Caco-2 (cell line): ENCODE measurements at regions not wholly inside any gene's neighbourhood (a gene's known extent, or its start where the extent isn't known, plus 50 kb on each side); places are given as distances from the start of the nearest gene placed in this dataset.
A peak's percentile ranks its signal among the peaks of the same experiment; 100 is the strongest.

Source experiments
- BruUV-seq: library from RNA; stranded (reverse); fragments of 400-500 nt; replicated peaks from 2 replicates; lab custom pipeline; 2021; lab: Mats Ljungman, UMichigan
- CTCF ChIA-PET: fragments of 300-600 bp; sonication (Branson Sonifier 250); formaldehyde crosslinking; loops from one replicate; lab custom pipeline; 2022; ENCODE audit warnings: antibody characterized with exemption; lab: Charles Lee
- POLR2A ChIA-PET: fragments of 300-600 bp; sonication (Branson Sonifier 250); formaldehyde crosslinking; loops from one replicate; lab custom pipeline; 2022; ENCODE audit warnings: antibody characterized with exemption; lab: Charles Lee
- DNase-seq, 2 experiments: peaks; one replicate each; pipeline versions ENCODE4 v3.0.0 to v3.0.0-alpha.2; 2020 to 2022
- H3K27me3 ChIP-seq: replicated peaks from 2 replicates; pipeline ENCODE4 v1.6.0; 2011; ENCODE audit warnings: low read length; ENCODE audit not compliant: control insufficient read depth, insufficient read depth
- H3K36me3 ChIP-seq: 2 replicates; pipeline ENCODE4 v1.5.1; 2011; ENCODE audit warnings: low read length; ENCODE audit not compliant: control insufficient read depth, insufficient read depth
- H3K4me1 ChIP-seq: fragments of 250-450 bp; sonication (Bioruptor Pico); 2 replicates; pipeline ENCODE4 v1.5.1; 2020; ENCODE audit warnings: mild to moderate bottlenecking
- H3K4me3 ChIP-seq: 2 replicates; pipeline ENCODE4 v1.5.1; 2011; ENCODE audit warnings: low read depth, mild to moderate bottlenecking, control low read depth, low read length
- H3K9me3 ChIP-seq: fragments of 250-450 bp; sonication (Bioruptor Pico); 2 replicates; pipeline ENCODE4 v1.5.1; 2020; ENCODE audit warnings: mild to moderate bottlenecking, moderate library complexity
- H3K27ac Mint-ChIP-seq: one replicate; pipeline ENCODE4 v1.8.0; 2022; ENCODE audit warnings: mixed read lengths; ENCODE audit not compliant: unreplicated experiment
- H3K27me3 Mint-ChIP-seq: one replicate; pipeline ENCODE4 v1.8.0; 2022; ENCODE audit warnings: mixed read lengths; ENCODE audit not compliant: insufficient read depth, unreplicated experiment
- H3K36me3 Mint-ChIP-seq: one replicate; pipeline ENCODE4 v1.8.0; 2022; ENCODE audit warnings: mild to moderate bottlenecking, mixed read lengths; ENCODE audit not compliant: insufficient read depth, unreplicated experiment
- H3K4me1 Mint-ChIP-seq: one replicate; pipeline ENCODE4 v1.8.0; 2022; ENCODE audit warnings: low read depth, mixed read lengths; ENCODE audit not compliant: unreplicated experiment
- H3K4me3 Mint-ChIP-seq: one replicate; pipeline ENCODE4 v1.8.0; 2022; ENCODE audit warnings: mild to moderate bottlenecking, moderate library complexity, mixed read lengths; ENCODE audit not compliant: unreplicated experiment
- H3K9me3 Mint-ChIP-seq: one replicate; pipeline ENCODE4 v1.8.0; 2022; ENCODE audit warnings: mixed read lengths; ENCODE audit not compliant: unreplicated experiment
- intact Hi-C: fragments of 100-400 bp; cut with micrococcal nuclease; formaldehyde crosslinking; loops from one replicate; pipeline ENCODE4 v1.10.0; 2022; ENCODE audit not compliant: unreplicated experiment
- TF ChIP-seq, protein P1 (sequence below), 2 experiments: fragments of 200-600 bp in 1 of 2; IDR thresholded peaks; 1 replicate in 1 of 2; 2 replicates in 1 of 2; pipeline versions ENCODE4 v1.5.1 to v1.8.0; 2011 to 2022; ENCODE audit warnings: antibody characterized with exemption in 1 of 2, control low read depth in 1 of 2, inconsistent platforms in 1 of 2, low read depth in 1 of 2, low read length in 1 of 2, mild to moderate bottlenecking in 1 of 2, moderate library complexity in 1 of 2; ENCODE audit not compliant: insufficient read depth in 1 of 2, severe bottlenecking in 1 of 2, unreplicated experiment in 1 of 2

GRCh38 chr10:2985729-2986232 lies 81.6 kb upstream of the PFKP start:
- no peak for DNase-seq
- ChIA-PET POLR2A (no interaction called here), CTCF (interaction anchor here (0.6 kb wide), 1 partner anchor 150 kb away, joined by 3 read pairs; no protein-coding TSS in a partner anchor)
- intact Hi-C loops: no loop called here
- Histone ChIP-seq H3K4me1 (peaks cover 11% of the 10 kb centered on the region; the same call in 1 of the 2 replicates), H3K36me3 (no peaks in the 10 kb centered on the region), H3K4me3 (no peak overlapping the region; the same call in 1 of the 2 replicates), H3K9me3 (no peaks in the 10 kb centered on the region), H3K27me3 (no peaks in the 10 kb centered on the region)
- H3K4me3 Mint-ChIP-seq: peak overlapping the region; percentile 46
- TF ChIP-seq, protein P1, sequence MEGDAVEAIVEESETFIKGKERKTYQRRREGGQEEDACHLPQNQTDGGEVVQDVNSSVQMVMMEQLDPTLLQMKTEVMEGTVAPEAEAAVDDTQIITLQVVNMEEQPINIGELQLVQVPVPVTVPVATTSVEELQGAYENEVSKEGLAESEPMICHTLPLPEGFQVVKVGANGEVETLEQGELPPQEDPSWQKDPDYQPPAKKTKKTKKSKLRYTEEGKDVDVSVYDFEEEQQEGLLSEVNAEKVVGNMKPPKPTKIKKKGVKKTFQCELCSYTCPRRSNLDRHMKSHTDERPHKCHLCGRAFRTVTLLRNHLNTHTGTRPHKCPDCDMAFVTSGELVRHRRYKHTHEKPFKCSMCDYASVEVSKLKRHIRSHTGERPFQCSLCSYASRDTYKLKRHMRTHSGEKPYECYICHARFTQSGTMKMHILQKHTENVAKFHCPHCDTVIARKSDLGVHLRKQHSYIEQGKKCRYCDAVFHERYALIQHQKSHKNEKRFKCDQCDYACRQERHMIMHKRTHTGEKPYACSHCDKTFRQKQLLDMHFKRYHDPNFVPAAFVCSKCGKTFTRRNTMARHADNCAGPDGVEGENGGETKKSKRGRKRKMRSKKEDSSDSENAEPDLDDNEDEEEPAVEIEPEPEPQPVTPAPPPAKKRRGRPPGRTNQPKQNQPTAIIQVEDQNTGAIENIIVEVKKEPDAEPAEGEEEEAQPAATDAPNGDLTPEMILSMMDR (IDR thresholded peaks at IDR 0.05; ENCODE audit: insufficient read depth in 1 of 2, low read depth in 1 of 2, low read length in 1 of 2, severe bottlenecking in 1 of 2, unreplicated experiment in 1 of 2): no peak
- no TSS peak for BruUV-seq
- H3K4me1 Mint-ChIP-seq: peaks cover 12% of the 10 kb centered on the region
- peaks cover 8% of the 10 kb centered on the region for H3K27me3 Mint-ChIP-seq
- H3K27ac Mint-ChIP-seq: no peak overlapping the region
- peaks cover 6% of the 10 kb centered on the region for H3K36me3 Mint-ChIP-seq
- H3K9me3 Mint-ChIP-seq: no peaks in the 10 kb centered on the region

- no TSS peak for BruUV-seq
- Histone ChIP-seq H3K27me3 (no peaks in the 10 kb centered on the region), H3K9me3 (no peaks in the 10 kb centered on the region), H3K4me1 (peaks cover 11% of the 10 kb centered on the region; the same call in 1 of the 2 replicates), H3K4me3 (no peak overlapping the region), H3K36me3 (no peaks in the 10 kb centered on the region)
- Mint-ChIP-seq H3K4me1 (peaks cover 12% of the 10 kb centered on the region), H3K27me3 (peaks cover 8% of the 10 kb centered on the region), H3K9me3 (no peaks in the 10 kb centered on the region), H3K4me3 (no peak overlapping the region), H3K27ac (no peak overlapping the region), H3K36me3 (peaks cover 6% of the 10 kb centered on the region)
- DNase-seq: no peak
- CTCF ChIA-PET: no interaction called here
- intact Hi-C loops: no loop called here
- POLR2A ChIA-PET: no interaction called here
- TF ChIP-seq, protein P1 (IDR thresholded peaks at IDR 0.05; ENCODE audit: insufficient read depth in 1 of 2, low read depth in 1 of 2, low read length in 1 of 2, severe bottlenecking in 1 of 2, unreplicated experiment in 1 of 2): no peak
Observed at GRCh38 chr10:2984682-2985081, 82.7 kb upstream of the PFKP start.

DNA sequence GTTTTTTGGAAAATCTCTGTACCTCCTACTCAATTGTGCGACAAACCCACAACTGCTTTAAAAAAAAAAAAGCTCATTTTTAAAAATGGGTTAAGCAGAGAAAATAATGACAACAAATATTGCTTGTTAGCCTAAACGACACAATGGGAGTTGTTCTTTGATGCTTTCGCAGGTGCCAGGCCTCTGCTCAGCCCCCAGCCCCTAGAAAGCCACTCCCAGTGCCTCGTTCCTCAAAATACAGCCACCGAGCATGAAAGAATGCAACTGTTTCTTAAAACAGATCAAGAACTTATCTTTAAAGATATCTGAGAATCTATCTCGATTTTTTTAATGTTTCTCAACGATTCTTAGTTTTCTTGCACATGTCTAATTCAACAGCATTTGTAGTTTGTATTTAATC lies 85.2 kb upstream of the PFKP start:
- POLR2A ChIA-PET: no interaction called here
- no peaks in the 10 kb centered on the region for H3K9me3 Mint-ChIP-seq
- H3K36me3 ChIP-seq: no peaks in the 10 kb centered on the region
- DNase-seq: no peak
- H3K4me1 Mint-ChIP-seq: peaks cover 12% of the 10 kb centered on the region
- TF ChIP-seq, protein P1 (IDR thresholded peaks at IDR 0.05; ENCODE audit: insufficient read depth in 1 of 2, low read depth in 1 of 2, low read length in 1 of 2, severe bottlenecking in 1 of 2, unreplicated experiment in 1 of 2): no peak
- H3K4me3 Mint-ChIP-seq: no peak overlapping the region
- H3K4me1 ChIP-seq: peaks cover 11% of the 10 kb centered on the region; the same call in 1 of the 2 replicates
- H3K4me3 ChIP-seq: no peak overlapping the region
- BruUV-seq: no TSS peak
- CTCF ChIA-PET: interaction anchor here (0.7 kb wide), 1 partner anchor 47 kb away, joined by 4 read pairs; no protein-coding TSS in a partner anchor
- H3K9me3 ChIP-seq: no peaks in the 10 kb centered on the region
- H3K27me3 Mint-ChIP-seq: no peaks in the 10 kb centered on the region
- no peaks in the 10 kb centered on the region for H3K27me3 ChIP-seq
- intact Hi-C loops: no loop called here
- no peaks in the 10 kb centered on the region for H3K36me3 Mint-ChIP-seq
- no peak overlapping the region for H3K27ac Mint-ChIP-seq
